ENCODE measurements at regions not wholly inside any gene's neighbourhood (a gene's known extent, or its start where the extent isn't known, plus 50 kb on each side); places are given as distances from the start of the nearest gene placed in this dataset.

GRCh38 chr7:41877118-41877517 is 174.2 kb upstream of the INHBA start:
- no peak for DNase-seq

- no peak for DNase-seq
Measured at GRCh38 chr7:41875513-41875912, 172.6 kb upstream of the INHBA start.

DNA sequence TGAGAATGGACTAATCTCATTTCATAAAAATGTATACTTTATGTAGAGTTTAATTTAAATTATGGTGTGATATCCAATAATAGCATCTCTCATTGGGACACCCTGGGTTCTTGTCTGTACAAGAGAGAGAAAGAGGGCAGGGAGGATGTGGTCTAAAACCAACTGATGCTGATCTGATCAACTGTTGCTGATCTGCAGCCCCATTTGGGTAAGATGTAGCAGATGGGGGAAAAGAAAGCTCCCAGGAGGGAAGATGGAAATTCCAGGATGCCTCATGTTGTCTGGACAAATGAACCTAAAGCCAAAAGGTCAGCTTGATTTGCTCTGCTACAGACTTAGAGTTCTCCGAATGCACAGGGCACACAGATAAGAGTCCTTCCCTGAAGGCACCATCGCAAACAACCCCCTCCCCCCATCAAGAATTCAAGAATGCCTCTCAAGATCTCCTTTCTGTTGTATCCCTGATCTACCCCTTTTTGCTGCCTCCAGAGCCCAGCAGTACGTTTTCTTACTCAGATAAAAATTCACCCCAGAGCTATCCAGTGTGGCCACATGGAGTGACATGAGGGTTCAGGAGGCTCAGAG is 171.4 kb upstream of the INHBA start:
- peak; percentile 80 for DNase-seq

GRCh38 chr7:41873741-41874140 is 170.9 kb upstream of the INHBA start:
- no peak for DNase-seq

- DNase-seq, result no peak
Measured at GRCh38 chr7:41872966-41873365, 170.1 kb upstream of the INHBA start.

DNA sequence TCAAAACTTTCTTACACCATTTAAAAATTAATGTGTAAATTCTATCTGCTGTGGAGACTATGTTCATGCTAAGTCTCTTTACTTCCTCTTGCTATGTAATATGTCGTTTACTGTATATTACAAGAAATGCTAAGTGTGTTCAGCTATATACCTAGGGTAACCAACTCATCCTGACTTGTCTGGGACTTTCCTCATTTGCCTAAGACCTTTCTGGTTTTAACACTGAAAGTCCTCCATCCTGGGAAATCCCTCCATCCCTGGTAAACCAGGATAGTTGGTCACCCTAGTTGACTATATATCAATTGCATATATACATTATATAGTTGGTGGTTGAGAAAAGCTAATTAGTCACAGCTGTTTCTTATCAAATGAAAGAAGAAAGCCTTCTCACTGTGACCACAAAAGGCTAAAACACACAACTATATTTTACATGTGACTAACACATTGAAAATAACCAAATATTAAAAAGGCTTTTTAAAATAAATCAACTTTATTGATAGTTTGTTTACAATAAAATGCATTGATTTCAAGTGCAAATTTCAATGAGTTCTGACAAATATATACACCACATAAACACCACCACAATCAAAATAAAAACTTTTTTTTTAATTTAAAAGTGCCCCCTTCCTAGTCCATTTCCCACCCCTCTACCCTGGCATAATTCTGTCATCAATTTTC is 167.7 kb upstream of the INHBA start:
- peak; percentile 99 for DNase-seq

GRCh38 chr7:41869997-41870396 is 167.1 kb upstream of the INHBA start:
- DNase-seq, result peak; percentile 91

DNA sequence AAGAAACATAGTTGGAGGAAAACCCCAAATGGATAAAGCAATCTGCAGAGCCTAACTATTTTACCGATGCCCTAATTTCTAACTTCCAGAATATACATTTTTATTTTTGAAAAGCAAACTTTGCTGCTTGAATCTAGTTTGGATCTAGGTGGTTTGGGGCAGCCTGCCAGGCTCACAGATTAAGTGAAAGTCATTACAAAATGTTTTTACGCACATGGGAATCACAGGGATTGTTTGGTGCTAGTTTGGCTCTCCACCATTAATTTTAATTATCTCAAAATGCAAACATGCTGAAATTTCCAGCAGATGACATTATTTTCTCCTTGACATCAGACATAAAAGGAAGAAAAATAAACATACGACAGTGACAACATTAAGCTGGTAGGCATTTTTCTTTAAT is 166.7 kb upstream of the INHBA start:
- peak; percentile 55 for DNase-seq

- peak; percentile 95 for DNase-seq
Measured at GRCh38 chr7:41869091-41869490, 166.2 kb upstream of the INHBA start.

GRCh38 chr7:41867639-41868280 is 164.9 kb upstream of the INHBA start:
- DNase-seq, result no peak

DNA sequence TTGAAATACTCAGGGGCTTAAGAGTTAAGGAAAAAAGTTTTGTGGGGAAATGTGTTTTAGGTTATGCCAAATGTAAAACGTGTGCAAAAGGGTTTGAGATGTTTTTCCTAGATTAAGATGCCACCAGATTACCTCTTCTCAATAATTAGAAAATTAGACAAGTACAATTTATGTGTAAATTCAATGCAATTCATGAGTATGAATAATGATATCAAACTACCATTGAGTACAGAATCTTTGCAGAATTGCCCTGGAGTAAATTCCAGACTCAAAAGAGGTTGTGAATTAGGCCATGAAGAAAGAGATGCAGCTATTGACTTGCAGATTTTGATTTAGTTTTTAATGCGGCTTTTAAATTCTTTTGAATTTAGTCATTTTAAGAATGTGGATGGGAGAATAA is 159.4 kb upstream of the INHBA start:
- no peak for DNase-seq

- peak; percentile 86 for DNase-seq
Measured at GRCh38 chr7:41861642-41862041, 158.8 kb upstream of the INHBA start.

DNA sequence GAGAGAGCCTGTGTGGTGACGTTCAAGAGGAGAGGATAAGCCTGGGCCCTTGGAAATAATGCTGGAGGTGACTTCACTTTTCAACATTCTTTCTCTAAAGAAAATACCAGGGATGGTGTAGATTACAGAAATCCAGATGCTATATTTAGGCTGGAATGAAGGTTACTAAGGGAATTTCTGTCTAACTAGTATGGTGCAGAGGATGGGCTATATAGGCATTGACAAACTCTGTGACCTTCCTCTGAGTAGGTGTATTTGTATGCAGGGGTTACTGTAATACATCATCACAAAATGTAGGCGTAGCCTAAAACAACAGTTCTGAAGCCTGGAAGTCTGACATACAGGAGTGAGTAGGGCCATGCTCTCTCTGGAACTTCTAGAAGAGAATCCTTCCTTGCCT is 155.3 kb upstream of the INHBA start:
- DNase-seq, result peak; percentile 43

DNA sequence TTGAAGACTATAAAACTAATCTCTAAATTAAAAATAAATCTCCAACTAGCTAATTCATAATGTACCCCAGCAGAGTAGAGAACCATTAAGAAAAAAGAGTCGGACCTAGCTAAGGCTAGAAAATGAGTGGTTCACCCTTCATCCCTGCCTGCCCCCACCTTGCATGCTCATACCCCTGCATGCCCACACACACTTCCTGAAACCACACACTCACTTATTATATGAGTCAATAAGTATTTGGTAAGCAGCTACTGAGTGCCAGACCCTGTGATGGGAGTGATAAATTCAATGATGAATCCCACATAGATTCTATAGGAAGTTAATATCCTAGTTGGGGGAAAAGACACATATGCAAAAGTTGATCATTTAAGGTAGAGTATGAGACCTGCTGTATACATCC is 152.9 kb upstream of the INHBA start:
- peak; percentile 73 for DNase-seq

DNA sequence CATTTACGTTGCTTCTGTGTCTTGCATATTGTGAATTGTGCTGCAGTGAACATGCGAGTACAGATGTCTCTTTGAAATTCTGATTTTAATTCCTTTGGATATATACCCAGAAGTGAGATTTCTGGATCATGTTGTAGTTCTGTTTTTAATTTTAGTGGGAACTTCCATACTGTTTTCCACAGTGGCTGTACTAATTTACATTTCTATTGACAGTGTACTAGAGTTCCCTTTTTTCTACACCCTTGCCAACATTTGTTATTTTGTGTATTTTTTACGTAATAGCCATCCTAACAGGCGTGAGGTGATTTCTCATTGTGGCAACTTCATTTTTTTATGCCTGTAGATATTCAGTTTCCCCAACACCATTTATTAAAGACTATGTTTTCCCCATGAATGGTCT is 144.7 kb upstream of the INHBA start:
- DNase-seq, result peak; percentile 89

DNA sequence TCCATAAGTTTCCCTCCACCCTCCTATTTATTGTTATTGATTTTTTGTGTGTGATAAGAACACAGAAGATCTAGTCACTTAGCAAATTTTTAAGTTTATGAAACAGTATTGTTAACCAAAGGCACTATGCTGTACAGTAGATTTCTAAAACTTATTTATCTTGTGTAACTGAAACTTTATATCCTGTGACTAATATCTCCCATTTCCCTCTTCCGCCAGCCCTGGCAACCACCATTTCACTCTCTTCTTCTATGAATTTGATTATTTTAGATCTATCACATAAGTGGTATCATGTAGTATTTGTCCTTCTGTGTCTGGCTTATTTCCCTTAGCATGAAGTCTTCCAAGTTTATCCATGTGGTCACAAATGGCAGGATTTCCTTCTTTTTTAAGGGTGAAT is 144.3 kb upstream of the INHBA start:
- peak; percentile 80 for DNase-seq

- DNase-seq, result no peak
Measured at GRCh38 chr7:41842956-41843355, 140.1 kb upstream of the INHBA start.

DNA sequence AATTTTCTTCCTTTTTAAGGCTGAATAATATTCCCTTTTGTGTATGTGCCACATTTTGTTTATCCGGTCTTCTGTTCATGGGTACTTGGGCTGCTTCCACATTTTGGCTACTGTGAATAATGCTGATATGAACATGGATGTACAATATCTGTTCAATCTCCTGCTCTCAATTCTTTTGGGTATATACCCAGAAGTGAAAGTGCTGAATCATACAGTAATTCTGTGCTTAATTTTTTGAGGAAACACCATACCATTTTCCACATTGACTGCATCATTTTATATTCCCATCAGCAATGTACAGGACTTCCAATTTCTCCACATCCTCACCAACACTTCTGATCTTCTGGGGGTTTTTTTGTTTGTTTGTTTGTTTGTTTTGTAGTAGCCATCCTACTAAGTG is 135.0 kb upstream of the INHBA start:
- DNase-seq, result peak; percentile 78

GRCh38 chr7:41835976-41836530 is 133.2 kb upstream of the INHBA start:
- DNase-seq, result no peak

DNA sequence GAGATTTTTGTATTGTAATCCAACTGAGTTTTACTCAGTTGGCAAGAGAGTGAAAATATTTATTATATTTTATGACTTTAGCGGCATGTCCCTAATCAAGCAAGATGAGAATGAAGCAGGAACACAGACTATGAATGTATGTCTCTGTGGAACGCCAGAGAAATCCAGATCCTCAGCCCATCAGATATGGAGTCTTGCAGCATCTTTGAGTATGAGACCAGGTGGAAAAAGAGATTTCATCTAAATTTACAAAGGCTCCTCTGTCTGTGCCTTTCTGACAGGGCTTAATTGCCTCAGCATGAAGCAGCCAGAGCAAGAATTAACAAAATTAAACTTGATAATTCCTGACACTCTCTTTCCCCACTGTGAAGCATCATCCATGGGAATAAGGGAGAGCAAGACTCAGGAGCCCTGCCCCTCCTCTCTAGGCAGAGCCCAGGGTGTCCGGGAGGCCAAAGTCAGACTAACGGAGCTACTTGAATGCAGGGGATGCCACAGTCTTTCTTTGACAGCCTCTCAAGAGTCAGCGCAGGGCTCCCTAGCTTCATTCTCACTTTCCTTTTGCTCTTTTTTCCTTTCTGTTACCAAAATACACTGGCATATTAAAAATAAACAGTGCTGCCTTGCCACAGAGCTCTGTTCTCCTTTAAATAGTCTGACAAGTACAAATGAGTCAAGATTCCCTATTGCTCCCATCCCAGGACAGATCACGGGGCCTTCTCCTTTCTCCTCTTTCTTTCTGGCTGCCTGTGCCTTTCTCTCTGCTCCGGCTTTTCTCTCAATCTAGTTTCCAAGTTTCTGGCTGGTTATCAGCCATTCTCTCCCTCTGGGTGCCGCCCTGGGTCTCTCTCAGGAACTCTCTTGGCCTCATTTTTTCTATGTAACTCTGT is 132.2 kb upstream of the INHBA start:
- DNase-seq, result no peak

DNA sequence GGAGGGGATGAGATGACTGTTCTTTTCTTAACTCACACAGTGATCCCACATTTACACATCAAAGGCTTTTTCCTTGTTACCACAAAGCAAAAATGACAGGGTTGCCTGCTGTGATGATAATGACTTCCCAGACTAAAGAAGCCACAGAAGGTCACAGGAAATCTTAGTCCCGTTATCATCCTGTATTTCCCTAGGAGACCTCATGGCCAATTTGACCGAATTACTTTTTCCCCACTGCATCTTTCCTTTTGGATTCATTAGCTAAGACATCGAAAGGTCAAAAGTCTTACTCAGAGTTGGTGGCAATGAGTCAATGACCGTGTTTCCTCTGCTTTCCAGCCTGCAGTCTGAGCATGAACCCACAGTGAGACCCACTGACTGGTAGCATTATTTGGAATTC is 130.1 kb upstream of the INHBA start:
- peak; percentile 83 for DNase-seq

DNA sequence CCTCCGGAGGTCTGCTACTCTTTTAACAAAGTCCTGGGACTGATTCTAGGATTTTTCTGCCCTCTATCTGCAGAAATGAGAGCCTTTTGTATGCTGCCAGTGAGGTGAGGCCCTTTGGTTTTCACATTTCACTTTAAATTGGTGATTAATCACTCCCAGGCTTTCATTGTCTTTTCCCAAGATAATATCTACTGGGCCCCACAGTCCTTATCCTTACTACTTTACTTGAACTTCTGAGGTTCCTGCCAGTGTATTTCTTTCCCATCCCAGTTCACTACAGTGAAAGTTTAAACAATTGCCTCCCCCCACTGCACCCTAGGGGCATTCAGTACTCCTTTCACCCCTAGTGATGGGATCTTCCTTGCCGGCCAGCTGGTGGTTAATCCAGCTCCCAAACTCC is 127.4 kb upstream of the INHBA start:
- DNase-seq, result no peak

GRCh38 chr7:41828911-41829310 is 126.0 kb upstream of the INHBA start:
- DNase-seq, result no peak

All from inflammatory macrophage treated with lipopolysaccharide for 4 hours (primary cell).